Neural cell (in vitro differentiated cells): ENCODE measurements at regions not wholly inside any gene's neighbourhood (a gene's known extent, or its start where the extent isn't known, plus 50 kb on each side); places are given as distances from the start of the nearest gene placed in this dataset.

Experiments used
- H2AFZ ChIP-seq: fragments of 200-600, 300-800 bp; sonication (generic), shearing (Covaris generic); 2 replicates; pipeline ENCODE4 v1.6.0; 2014; ENCODE audit warnings: low read depth, mild to moderate bottlenecking, antibody characterized with exemption, low read length, moderate library complexity
- H3F3A ChIP-seq: fragments of 200-600 bp; shearing (Covaris generic); 2 replicates; pipeline ENCODE4 v1.6.1; 2016; ENCODE audit warnings: mild to moderate bottlenecking, moderate library complexity, mixed read lengths, antibody characterized with exemption, low read length; ENCODE audit not compliant: insufficient read depth, poor library complexity, severe bottlenecking
- H3K27ac ChIP-seq: fragments of 200-600, 300-800 bp; sonication (generic), shearing (Covaris generic); 2 replicates; pipeline ENCODE4 v1.5.1; 2014; ENCODE audit warnings: mild to moderate bottlenecking, low read length, moderate library complexity
- H3K27me3 ChIP-seq: fragments of 300-800, 200-600 bp; sonication (generic), shearing (Covaris generic); 2 replicates; pipeline ENCODE4 v1.6.0; 2014; ENCODE audit warnings: mild to moderate bottlenecking, low read depth, low read length, moderate library complexity; ENCODE audit not compliant: insufficient read depth
- H3K36me3 ChIP-seq: fragments of 300-800, 200-600 bp; sonication (generic), shearing (Covaris generic); 2 replicates; pipeline ENCODE4 v1.5.1; 2014; ENCODE audit warnings: mild to moderate bottlenecking, antibody characterized with exemption, low read length, moderate library complexity; ENCODE audit not compliant: insufficient read depth
- H3K4me2 ChIP-seq: fragments of 300-800, 200-600 bp; sonication (generic), shearing (Covaris generic); 2 replicates; pipeline ENCODE4 v1.6.0; 2014; ENCODE audit warnings: mild to moderate bottlenecking, low read length
- H3K4me3 ChIP-seq: fragments of 300-800, 200-600 bp; sonication (generic), shearing (Covaris generic); 2 replicates; pipeline ENCODE4 v1.5.1; 2014; ENCODE audit warnings: mild to moderate bottlenecking, low read length, moderate library complexity
- H3K79me2 ChIP-seq: fragments of 200-600 bp; shearing (Covaris generic); replicated peaks from 2 replicates; pipeline ENCODE4 v1.6.0; 2014; ENCODE audit warnings: mild to moderate bottlenecking, low read length, moderate library complexity; ENCODE audit not compliant: insufficient read depth
- H3K9ac ChIP-seq: fragments of 300-800, 200-600 bp; sonication (generic), shearing (Covaris generic); 2 replicates; pipeline ENCODE4 v1.6.1; 2016; ENCODE audit warnings: mild to moderate bottlenecking, low read length, mixed read lengths
- H3K9me2 ChIP-seq: fragments of 200-600 bp; shearing (Covaris generic); 2 replicates; pipeline ENCODE4 v1.6.1; 2016; ENCODE audit warnings: mild to moderate bottlenecking, low read length, mixed read lengths; ENCODE audit not compliant: insufficient read depth
- H3K9me3 ChIP-seq: fragments of 200-600, 300-800 bp; sonication (generic), shearing (Covaris generic); 2 replicates; pipeline ENCODE4 v1.6.1; 2016; ENCODE audit warnings: mild to moderate bottlenecking, mixed run types, low read length, moderate library complexity, mixed read lengths
- H4K20me1 ChIP-seq: fragments of 200-600 bp; shearing (Covaris generic); 2 replicates; pipeline ENCODE4 v1.6.1; 2016; ENCODE audit warnings: mild to moderate bottlenecking, mixed run types; ENCODE audit not compliant: insufficient read depth
- CTCF ChIP-seq: fragments of 450-650 bp; IDR thresholded peaks from 2 replicates; pipeline ENCODE4 v1.5.1; 2014; ENCODE audit warnings: antibody characterized with exemption, mild to moderate bottlenecking, moderate library complexity; ENCODE audit not compliant: poor library complexity, severe bottlenecking
- EP300 ChIP-seq: fragments of 450-650 bp; conservative IDR thresholded peaks from 2 replicates; pipeline ENCODE4 v1.6.1; 2014; ENCODE audit warnings: antibody characterized with exemption, mild to moderate bottlenecking, moderate library complexity; ENCODE audit not compliant: poor library complexity, severe bottlenecking
- EZH2 ChIP-seq: fragments of 200-600, 300-800 bp; shearing (Covaris generic), sonication (generic); IDR thresholded peaks from 2 replicates; pipeline ENCODE4 v1.6.1; 2014; ENCODE audit warnings: antibody characterized with exemption, low read length, borderline replicate concordance, mild to moderate bottlenecking; ENCODE audit not compliant: insufficient read depth, poor library complexity, severe bottlenecking
- MXI1 ChIP-seq: fragments of 450-650 bp; conservative IDR thresholded peaks from 2 replicates; pipeline ENCODE4 v1.6.1; 2014; ENCODE audit warnings: antibody characterized with exemption, mild to moderate bottlenecking; ENCODE audit not compliant: poor library complexity, severe bottlenecking
- POLR2AphosphoS5 ChIP-seq: IDR thresholded peaks from 2 replicates; pipeline ENCODE4 v1.6.1; 2012
- RAD21 ChIP-seq: fragments of 450-650 bp; conservative IDR thresholded peaks from 2 replicates; pipeline ENCODE4 v1.6.1; 2014; ENCODE audit warnings: antibody characterized with exemption, mild to moderate bottlenecking, moderate library complexity
- REST ChIP-seq: IDR thresholded peaks from 2 replicates; pipeline ENCODE4 v1.6.1; 2012; ENCODE audit warnings: borderline replicate concordance
- SMC3 ChIP-seq: fragments of 450-650 bp; conservative IDR thresholded peaks from 2 replicates; pipeline ENCODE4 v1.6.1; 2014; ENCODE audit warnings: antibody characterized with exemption, mild to moderate bottlenecking, moderate library complexity; ENCODE audit not compliant: poor library complexity
- TAF1 ChIP-seq: IDR thresholded peaks from 2 replicates; pipeline ENCODE4 v1.6.1; 2012; ENCODE audit warnings: low read depth

- TF ChIP-seq REST (no peak), MXI1 (no peak)
These were observed 137.1 kb downstream of the BRMS1L start (continued) for GRCh38 chr14:35963209-35963608.

- no peak overlapping the region for H3K27ac ChIP-seq
These were observed 135.6 kb downstream of the BRMS1L start for GRCh38 chr14:35961697-35962274.

More at GRCh38 chr14:35961697-35962274, 135.6 kb downstream of the BRMS1L start:
- no peak overlapping the region for H3K4me3 ChIP-seq
- H4K20me1 ChIP-seq, result no peaks in the 10 kb centered on the region
- no peak overlapping the region for H2AFZ ChIP-seq
- H3F3A ChIP-seq, result no peaks in the 10 kb centered on the region
- H3K79me2 ChIP-seq, result no peaks in the 10 kb centered on the region
- H3K4me2 ChIP-seq, result no peak overlapping the region
- H3K36me3 ChIP-seq, result no peaks in the 10 kb centered on the region
- H3K9me3 ChIP-seq, result no peaks in the 10 kb centered on the region
- H3K27me3 ChIP-seq, result no peaks in the 10 kb centered on the region
- no peak for TF ChIP-seq EP300
- TF ChIP-seq SMC3, result no peak
- no peak for TF ChIP-seq RAD21
- TF ChIP-seq POLR2AphosphoS5, result no peak
- no peak for TF ChIP-seq TAF1
- no peak for TF ChIP-seq CTCF
- TF ChIP-seq REST, result no peak
- TF ChIP-seq MXI1, result no peak
- no peak for TF ChIP-seq EZH2
- H3K9me2 ChIP-seq, result no peaks in the 10 kb centered on the region
- no peak overlapping the region for H3K9ac ChIP-seq
